Upper lobe of right lung (tissue), 1 donor: ENCODE measurements at regions not wholly inside any gene's neighbourhood (a gene's known extent, or its start where the extent isn't known, plus 50 kb on each side); places are given as distances from the start of the nearest gene placed in this dataset.

Source experiments
- ATAC-seq: fragments of 200-7000 bp; cut with Tn5 transposase; one replicate; pipeline ENCODE4 v1.9.1; 2020; ENCODE audit warnings: mild to moderate bottlenecking, moderate library complexity
- DNase-seq: peaks from one replicate; pipeline ENCODE4 v3.0.0-alpha.2; 2020
- H3K27ac ChIP-seq: fragments of 200-600 bp; one replicate; pipeline ENCODE4 v1.8.0; 2022
- H3K27me3 ChIP-seq: fragments of 200-600 bp; one replicate; pipeline ENCODE4 v1.8.0; 2022; ENCODE audit warnings: mild to moderate bottlenecking
- H3K36me3 ChIP-seq: fragments of 200-600 bp; one replicate; pipeline ENCODE4 v1.8.0; 2022
- H3K4me1 ChIP-seq: fragments of 200-600 bp; one replicate; pipeline ENCODE4 v1.8.0; 2022
- H3K4me3 ChIP-seq: fragments of 200-600 bp; one replicate; pipeline ENCODE4 v1.8.0; 2022; ENCODE audit warnings: mild to moderate bottlenecking
- H3K9me3 ChIP-seq: fragments of 200-600 bp; one replicate; pipeline ENCODE4 v1.8.0; 2022
- intact Hi-C: fragments of 100-400 bp; cut with DNase I; formaldehyde crosslinking; loops from one replicate; pipeline ENCODE4 v1.11.0; 2022
- TF ChIP-seq, protein P1 (sequence below): fragments of 200-600 bp; IDR thresholded peaks from one replicate; pipeline ENCODE4 v1.8.0; 2022; ENCODE audit warnings: antibody characterized with exemption
- donor health status: DM: no; HTN: yes; CAD: no; lungs with severe emphysema.

- Histone ChIP-seq H3K4me3 (no peak overlapping the region), H3K4me1 (peaks cover 5% of the 10 kb centered on the region), H3K27me3 (no peaks in the 10 kb centered on the region), H3K27ac (no peak overlapping the region), H3K36me3 (no peaks in the 10 kb centered on the region), H3K9me3 (no peaks in the 10 kb centered on the region)
- TF ChIP-seq, protein P1, sequence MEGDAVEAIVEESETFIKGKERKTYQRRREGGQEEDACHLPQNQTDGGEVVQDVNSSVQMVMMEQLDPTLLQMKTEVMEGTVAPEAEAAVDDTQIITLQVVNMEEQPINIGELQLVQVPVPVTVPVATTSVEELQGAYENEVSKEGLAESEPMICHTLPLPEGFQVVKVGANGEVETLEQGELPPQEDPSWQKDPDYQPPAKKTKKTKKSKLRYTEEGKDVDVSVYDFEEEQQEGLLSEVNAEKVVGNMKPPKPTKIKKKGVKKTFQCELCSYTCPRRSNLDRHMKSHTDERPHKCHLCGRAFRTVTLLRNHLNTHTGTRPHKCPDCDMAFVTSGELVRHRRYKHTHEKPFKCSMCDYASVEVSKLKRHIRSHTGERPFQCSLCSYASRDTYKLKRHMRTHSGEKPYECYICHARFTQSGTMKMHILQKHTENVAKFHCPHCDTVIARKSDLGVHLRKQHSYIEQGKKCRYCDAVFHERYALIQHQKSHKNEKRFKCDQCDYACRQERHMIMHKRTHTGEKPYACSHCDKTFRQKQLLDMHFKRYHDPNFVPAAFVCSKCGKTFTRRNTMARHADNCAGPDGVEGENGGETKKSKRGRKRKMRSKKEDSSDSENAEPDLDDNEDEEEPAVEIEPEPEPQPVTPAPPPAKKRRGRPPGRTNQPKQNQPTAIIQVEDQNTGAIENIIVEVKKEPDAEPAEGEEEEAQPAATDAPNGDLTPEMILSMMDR: no peak
- intact Hi-C loops: no loop called here
- ATAC-seq (no peak), DNase-seq (no peak)
Observed at GRCh38 chr2:196383799-196384198, 212.4 kb upstream of the STK17B start.

DNA sequence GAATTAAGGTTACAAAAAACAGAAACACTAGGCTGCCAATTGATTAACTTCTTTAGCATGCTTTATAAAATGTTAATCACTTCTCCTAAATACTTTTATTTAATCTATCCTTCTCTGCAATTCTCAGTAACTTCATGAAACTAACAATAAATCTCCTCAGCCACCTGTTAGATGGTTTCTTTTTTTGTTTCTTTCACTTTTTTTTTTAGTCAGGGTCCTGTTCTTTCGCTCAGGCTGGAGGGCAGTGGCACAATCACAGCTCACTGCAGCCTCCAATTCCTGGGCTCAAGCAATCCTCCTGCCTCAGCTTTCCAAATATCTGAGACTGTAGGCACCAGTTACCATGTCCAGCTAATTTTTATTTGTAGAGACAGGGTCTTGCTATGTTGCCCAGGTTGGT lies 213.4 kb upstream of the STK17B start:
- no peaks in the 10 kb centered on the region for H3K9me3 ChIP-seq
- intact Hi-C loops: no loop called here
- no peaks in the 10 kb centered on the region for H3K36me3 ChIP-seq
- H3K4me3 ChIP-seq: no peak overlapping the region
- no peak overlapping the region for H3K27ac ChIP-seq
- no peaks in the 10 kb centered on the region for H3K27me3 ChIP-seq
- no peak for ATAC-seq
- TF ChIP-seq, protein P1: no peak
- no peak for DNase-seq
- H3K4me1 ChIP-seq: peaks cover 5% of the 10 kb centered on the region

DNA sequence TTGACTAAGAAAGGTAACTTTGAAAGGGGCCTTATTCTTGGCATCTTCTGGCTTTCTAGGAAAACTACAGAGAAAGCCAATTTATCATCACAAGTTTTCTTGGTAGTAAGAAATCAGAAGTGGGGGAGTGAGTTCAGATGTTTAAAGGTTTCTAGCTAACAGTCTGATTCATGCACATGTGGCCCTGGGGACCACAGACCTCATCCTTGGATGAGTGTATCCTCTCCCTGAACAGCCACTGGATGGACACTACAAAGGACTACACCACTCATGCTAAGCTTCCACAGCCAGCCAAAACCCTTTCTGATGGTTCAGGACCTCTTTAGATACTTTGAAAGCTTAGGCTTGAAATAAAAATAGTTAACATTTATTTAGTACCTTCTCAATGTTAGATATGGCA lies 218.3 kb upstream of the STK17B start:
- TF ChIP-seq, protein P1: no peak
- H3K36me3 ChIP-seq: no peaks in the 10 kb centered on the region
- no peak for DNase-seq
- no peaks in the 10 kb centered on the region for H3K9me3 ChIP-seq
- intact Hi-C loops: no loop called here
- no peaks in the 10 kb centered on the region for H3K4me1 ChIP-seq
- H3K27ac ChIP-seq: no peak overlapping the region
- no peaks in the 10 kb centered on the region for H3K27me3 ChIP-seq
- ATAC-seq: no peak
- H3K4me3 ChIP-seq: no peak overlapping the region

DNA sequence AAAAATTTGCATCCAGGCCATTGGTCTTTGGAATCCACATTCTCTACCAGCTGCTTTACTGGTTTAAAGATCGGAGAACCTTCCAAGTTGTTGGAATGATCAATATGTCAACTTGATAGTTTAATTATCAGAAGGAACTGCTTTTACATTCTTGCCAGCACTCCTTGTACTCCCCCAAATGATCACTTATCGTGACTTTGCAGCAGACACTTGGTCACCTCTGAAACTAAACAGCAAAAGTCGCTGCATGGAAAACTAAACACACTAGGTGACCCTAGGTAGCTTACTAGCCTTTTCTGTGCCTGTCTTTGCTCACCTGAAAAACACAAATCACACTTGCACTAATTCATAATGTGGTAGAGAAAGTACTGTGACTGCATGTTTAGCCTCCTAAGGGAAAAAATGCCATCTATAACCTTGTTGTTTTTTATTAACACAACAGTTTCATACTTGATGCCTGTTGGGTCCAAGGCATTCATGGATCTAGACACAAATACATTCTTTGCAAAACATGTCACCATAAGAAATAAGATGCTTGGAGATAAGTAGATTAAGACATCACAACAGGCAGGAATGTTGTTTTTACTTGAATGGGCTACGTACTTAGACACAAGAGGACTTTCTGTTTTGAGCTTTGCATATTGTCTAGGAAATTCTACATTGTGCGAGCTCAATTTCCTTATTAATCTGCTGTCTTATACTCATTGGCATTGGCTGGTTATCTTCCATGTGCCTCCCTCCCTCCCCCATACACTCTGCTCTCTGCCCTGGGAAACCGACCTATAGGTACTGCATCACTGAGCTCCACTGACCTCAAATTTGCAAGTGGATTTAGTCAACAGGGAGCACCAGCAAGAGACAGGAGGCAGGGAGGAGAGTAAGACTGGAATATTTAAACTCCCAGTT lies 219.1 kb upstream of the STK17B start:
- intact Hi-C loops: no loop called here
- Histone ChIP-seq H3K36me3 (no peaks in the 10 kb centered on the region), H3K4me3 (no peak overlapping the region), H3K9me3 (no peaks in the 10 kb centered on the region), H3K4me1 (no peaks in the 10 kb centered on the region), H3K27ac (no peak overlapping the region), H3K27me3 (no peaks in the 10 kb centered on the region)
- DNase-seq (no peak), ATAC-seq (no peak)
- TF ChIP-seq, protein P1: no peak

GRCh38 chr2:196391149-196391479 lies 219.7 kb upstream of the STK17B start:
- H3K27me3 ChIP-seq: no peaks in the 10 kb centered on the region
- no peaks in the 10 kb centered on the region for H3K9me3 ChIP-seq
- no peaks in the 10 kb centered on the region for H3K4me1 ChIP-seq
- intact Hi-C loops: no loop called here
- ATAC-seq (no peak), DNase-seq (no peak)
- no peaks in the 10 kb centered on the region for H3K36me3 ChIP-seq
- no peak overlapping the region for H3K4me3 ChIP-seq
- H3K27ac ChIP-seq: no peak overlapping the region
- TF ChIP-seq, protein P1: no peak
